ENCODE measurements at regions not wholly inside any gene's neighbourhood (a gene's known extent, or its start where the extent isn't known, plus 50 kb on each side); places are given as distances from the start of the nearest gene placed in this dataset.

DNA sequence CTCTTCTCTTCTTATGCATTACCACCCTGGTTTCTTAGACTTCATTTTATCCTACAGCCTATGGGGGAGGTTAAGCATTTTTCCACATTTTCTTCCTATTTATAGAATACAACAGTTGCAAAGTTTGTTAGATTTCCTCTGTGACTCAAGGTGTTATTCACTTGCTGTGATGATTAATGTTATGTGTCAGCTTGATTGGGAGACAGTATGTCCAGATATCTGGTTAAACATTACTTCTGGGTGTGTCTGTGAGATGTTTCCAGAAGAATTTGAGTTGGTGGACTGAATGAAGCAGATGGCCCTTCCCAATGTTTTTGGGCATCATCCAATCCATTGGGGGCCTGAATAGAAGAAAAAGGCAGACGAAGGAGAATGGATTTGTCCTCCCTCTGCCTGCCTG lies 131.3 kb downstream of the C6orf118 start:
- Histone ChIP-seq H3F3A (ENCODE audit: insufficient read depth, low read length) (no peaks in the 10 kb centered on the region), H3K4me3 (ENCODE audit: low read length) (no peak overlapping the region), H3K9me2 (replicated peaks; ENCODE audit: insufficient read depth, low read length) (no peaks in the 10 kb centered on the region), H4K20me1 (ENCODE audit: insufficient read depth, low read length) (no peaks in the 10 kb centered on the region), H3K27me3 (replicated peaks; ENCODE audit: insufficient read depth, low read length) (no peaks in the 10 kb centered on the region), H3K9ac (ENCODE audit: low read length) (no peak overlapping the region), H3K27ac (ENCODE audit: low read length) (no peak overlapping the region), H3K9me3 (replicated peaks; ENCODE audit: insufficient read depth, low read length) (no peaks in the 10 kb centered on the region), H3K4me2 (ENCODE audit: low read depth, low read length) (no peak overlapping the region), H3K36me3 (replicated peaks; ENCODE audit: insufficient read depth, low read length) (no peaks in the 10 kb centered on the region), H2AFZ (ENCODE audit: low read length) (no peak overlapping the region), H3K4me1 (ENCODE audit: low read length) (no peaks in the 10 kb centered on the region), H3K79me2 (ENCODE audit: low read length) (no peaks in the 10 kb centered on the region)
- TF ChIP-seq EZH2 (optimal IDR thresholded peaks at IDR 0.05; ENCODE audit: low read depth, low read length) (no peak), EZH2phosphoT487 (IDR thresholded peaks at IDR 0.05; ENCODE audit: low read length) (no peak)
- TF ChIP-seq, protein P1, sequence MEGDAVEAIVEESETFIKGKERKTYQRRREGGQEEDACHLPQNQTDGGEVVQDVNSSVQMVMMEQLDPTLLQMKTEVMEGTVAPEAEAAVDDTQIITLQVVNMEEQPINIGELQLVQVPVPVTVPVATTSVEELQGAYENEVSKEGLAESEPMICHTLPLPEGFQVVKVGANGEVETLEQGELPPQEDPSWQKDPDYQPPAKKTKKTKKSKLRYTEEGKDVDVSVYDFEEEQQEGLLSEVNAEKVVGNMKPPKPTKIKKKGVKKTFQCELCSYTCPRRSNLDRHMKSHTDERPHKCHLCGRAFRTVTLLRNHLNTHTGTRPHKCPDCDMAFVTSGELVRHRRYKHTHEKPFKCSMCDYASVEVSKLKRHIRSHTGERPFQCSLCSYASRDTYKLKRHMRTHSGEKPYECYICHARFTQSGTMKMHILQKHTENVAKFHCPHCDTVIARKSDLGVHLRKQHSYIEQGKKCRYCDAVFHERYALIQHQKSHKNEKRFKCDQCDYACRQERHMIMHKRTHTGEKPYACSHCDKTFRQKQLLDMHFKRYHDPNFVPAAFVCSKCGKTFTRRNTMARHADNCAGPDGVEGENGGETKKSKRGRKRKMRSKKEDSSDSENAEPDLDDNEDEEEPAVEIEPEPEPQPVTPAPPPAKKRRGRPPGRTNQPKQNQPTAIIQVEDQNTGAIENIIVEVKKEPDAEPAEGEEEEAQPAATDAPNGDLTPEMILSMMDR (IDR thresholded peaks at IDR 0.05; ENCODE audit: low read length), result no peak
- no peak for DNase-seq

DNA sequence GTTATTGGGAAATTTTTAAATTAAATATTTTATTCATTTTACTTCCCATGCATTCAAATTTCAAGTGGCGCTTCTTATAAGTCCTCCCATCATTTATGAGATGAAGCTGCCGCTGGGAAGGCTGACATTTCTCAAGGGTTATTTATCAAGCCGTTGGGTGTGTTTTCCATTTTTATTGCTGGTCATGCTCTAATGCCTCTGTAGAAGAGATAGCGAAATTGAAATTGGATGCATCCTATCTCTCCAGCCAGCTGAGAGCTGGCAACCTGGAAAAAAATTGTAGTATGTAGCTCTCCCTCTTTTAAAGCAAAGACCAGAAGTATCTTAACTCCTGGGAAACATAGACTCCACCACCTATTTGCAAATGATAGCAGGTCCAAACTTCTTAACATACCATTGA lies 135.9 kb downstream of the C6orf118 start:
- Histone ChIP-seq H3K4me2 (ENCODE audit: low read depth, low read length) (no peak overlapping the region), H3K36me3 (replicated peaks; ENCODE audit: insufficient read depth, low read length) (no peaks in the 10 kb centered on the region), H4K20me1 (ENCODE audit: insufficient read depth, low read length) (no peaks in the 10 kb centered on the region), H3K27ac (ENCODE audit: low read length) (no peak overlapping the region), H3K9ac (ENCODE audit: low read length) (no peak overlapping the region), H3K9me3 (replicated peaks; ENCODE audit: insufficient read depth, low read length) (no peaks in the 10 kb centered on the region), H3K4me3 (ENCODE audit: low read length) (no peak overlapping the region), H3K79me2 (ENCODE audit: low read length) (no peaks in the 10 kb centered on the region), H3K9me2 (replicated peaks; ENCODE audit: insufficient read depth, low read length) (no peaks in the 10 kb centered on the region), H3K4me1 (ENCODE audit: low read length) (no peaks in the 10 kb centered on the region), H3F3A (ENCODE audit: insufficient read depth, low read length) (no peaks in the 10 kb centered on the region), H2AFZ (ENCODE audit: low read length) (no peak overlapping the region), H3K27me3 (replicated peaks; ENCODE audit: insufficient read depth, low read length) (no peaks in the 10 kb centered on the region)
- DNase-seq, result no peak
- TF ChIP-seq EZH2phosphoT487 (IDR thresholded peaks at IDR 0.05; ENCODE audit: low read length), result no peak
- TF ChIP-seq EZH2 (optimal IDR thresholded peaks at IDR 0.05; ENCODE audit: low read depth, low read length), result no peak
- TF ChIP-seq, protein P1 (IDR thresholded peaks at IDR 0.05; ENCODE audit: low read length), result no peak

DNA sequence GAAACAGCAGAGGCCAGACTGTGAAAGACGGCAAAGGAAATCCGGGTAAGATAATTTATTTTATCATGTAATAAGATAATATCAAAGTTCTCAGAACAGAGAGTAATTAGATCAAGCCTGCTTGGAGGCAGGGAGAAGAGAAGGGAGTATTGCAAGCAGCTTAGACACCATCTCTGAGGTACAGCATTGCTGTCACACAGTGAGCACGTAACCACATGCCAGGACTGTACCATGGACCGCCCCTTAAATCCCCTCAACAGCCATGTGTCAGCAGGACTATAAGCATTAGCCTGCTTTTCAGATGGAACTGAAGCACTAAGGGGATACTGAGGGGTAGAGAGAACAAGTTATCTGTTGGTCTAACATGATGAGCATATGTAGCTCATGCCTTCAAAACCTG lies 141.5 kb downstream of the C6orf118 start:
- Histone ChIP-seq H3K4me3 (ENCODE audit: low read length) (no peak overlapping the region), H3K9ac (ENCODE audit: low read length) (no peak overlapping the region), H3K4me2 (ENCODE audit: low read depth, low read length) (no peak overlapping the region), H3F3A (ENCODE audit: insufficient read depth, low read length) (no peaks in the 10 kb centered on the region), H3K27me3 (replicated peaks; ENCODE audit: insufficient read depth, low read length) (no peaks in the 10 kb centered on the region), H4K20me1 (ENCODE audit: insufficient read depth, low read length) (no peaks in the 10 kb centered on the region), H3K36me3 (replicated peaks; ENCODE audit: insufficient read depth, low read length) (no peaks in the 10 kb centered on the region), H2AFZ (ENCODE audit: low read length) (no peak overlapping the region), H3K27ac (ENCODE audit: low read length) (no peak overlapping the region), H3K4me1 (ENCODE audit: low read length) (no peaks in the 10 kb centered on the region), H3K9me3 (replicated peaks; ENCODE audit: insufficient read depth, low read length) (no peaks in the 10 kb centered on the region), H3K9me2 (replicated peaks; ENCODE audit: insufficient read depth, low read length) (no peaks in the 10 kb centered on the region), H3K79me2 (ENCODE audit: low read length) (no peaks in the 10 kb centered on the region)
- DNase-seq, result no peak
- TF ChIP-seq EZH2 (optimal IDR thresholded peaks at IDR 0.05; ENCODE audit: low read depth, low read length), result no peak
- TF ChIP-seq, protein P1 (IDR thresholded peaks at IDR 0.05; ENCODE audit: low read length), result no peak
- TF ChIP-seq EZH2phosphoT487 (IDR thresholded peaks at IDR 0.05; ENCODE audit: low read length), result no peak

Data from MM.1S (cell line).